ENCODE measurements at regions not wholly inside any gene's neighbourhood (a gene's known extent, or its start where the extent isn't known, plus 50 kb on each side); places are given as distances from the start of the nearest gene placed in this dataset.

DNA sequence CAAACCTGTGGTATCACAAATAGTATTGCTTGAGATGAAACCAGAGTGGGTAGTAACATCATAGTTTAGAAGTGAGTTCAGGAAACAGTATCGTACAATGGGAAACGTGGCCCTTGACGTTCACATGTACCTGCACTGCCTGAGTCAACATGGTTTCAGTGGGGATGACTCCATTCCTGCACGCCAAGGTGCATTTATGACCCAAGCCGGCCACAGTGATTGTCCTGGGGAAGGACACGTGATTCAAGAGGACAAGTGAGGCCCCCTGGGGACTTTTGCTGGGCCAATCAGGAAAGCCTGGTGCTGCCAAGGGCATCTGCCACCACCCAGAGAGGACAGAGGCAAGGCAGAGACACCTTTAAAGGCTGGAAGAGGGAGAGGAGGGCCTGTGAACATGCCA lies 119.2 kb downstream of the AXIN2 start:
- no peak for TF ChIP-seq MAZ (IDR thresholded peaks at IDR 0.05; ENCODE audit: borderline replicate concordance, low read depth, low read length)
- TF ChIP-seq, protein P1, sequence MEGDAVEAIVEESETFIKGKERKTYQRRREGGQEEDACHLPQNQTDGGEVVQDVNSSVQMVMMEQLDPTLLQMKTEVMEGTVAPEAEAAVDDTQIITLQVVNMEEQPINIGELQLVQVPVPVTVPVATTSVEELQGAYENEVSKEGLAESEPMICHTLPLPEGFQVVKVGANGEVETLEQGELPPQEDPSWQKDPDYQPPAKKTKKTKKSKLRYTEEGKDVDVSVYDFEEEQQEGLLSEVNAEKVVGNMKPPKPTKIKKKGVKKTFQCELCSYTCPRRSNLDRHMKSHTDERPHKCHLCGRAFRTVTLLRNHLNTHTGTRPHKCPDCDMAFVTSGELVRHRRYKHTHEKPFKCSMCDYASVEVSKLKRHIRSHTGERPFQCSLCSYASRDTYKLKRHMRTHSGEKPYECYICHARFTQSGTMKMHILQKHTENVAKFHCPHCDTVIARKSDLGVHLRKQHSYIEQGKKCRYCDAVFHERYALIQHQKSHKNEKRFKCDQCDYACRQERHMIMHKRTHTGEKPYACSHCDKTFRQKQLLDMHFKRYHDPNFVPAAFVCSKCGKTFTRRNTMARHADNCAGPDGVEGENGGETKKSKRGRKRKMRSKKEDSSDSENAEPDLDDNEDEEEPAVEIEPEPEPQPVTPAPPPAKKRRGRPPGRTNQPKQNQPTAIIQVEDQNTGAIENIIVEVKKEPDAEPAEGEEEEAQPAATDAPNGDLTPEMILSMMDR (conservative IDR thresholded peaks at IDR 0.05; ENCODE audit: low read depth, low read length) = no peak
- no peak for TF ChIP-seq RCOR1 (IDR thresholded peaks at IDR 0.05; ENCODE audit: insufficient replicate concordance, low read length)
- no peak for TF ChIP-seq RFX5 (IDR thresholded peaks at IDR 0.05; ENCODE audit: low read depth, low read length)

All from IMR-90 (cell line).